Islet precursor cell (in vitro differentiated cells): ENCODE measurements at regions not wholly inside any gene's neighbourhood (a gene's known extent, or its start where the extent isn't known, plus 50 kb on each side); places are given as distances from the start of the nearest gene placed in this dataset.
"Not testable (repeated sequence)": the region's sequence is repeated elsewhere in the genome, so short reads cannot be mapped to it uniquely, and the experiment has no call there.

Experiments
- DNase-seq: peaks from one replicate; pipeline ENCODE4 v3.0.0-alpha.2; 2018

DNA sequence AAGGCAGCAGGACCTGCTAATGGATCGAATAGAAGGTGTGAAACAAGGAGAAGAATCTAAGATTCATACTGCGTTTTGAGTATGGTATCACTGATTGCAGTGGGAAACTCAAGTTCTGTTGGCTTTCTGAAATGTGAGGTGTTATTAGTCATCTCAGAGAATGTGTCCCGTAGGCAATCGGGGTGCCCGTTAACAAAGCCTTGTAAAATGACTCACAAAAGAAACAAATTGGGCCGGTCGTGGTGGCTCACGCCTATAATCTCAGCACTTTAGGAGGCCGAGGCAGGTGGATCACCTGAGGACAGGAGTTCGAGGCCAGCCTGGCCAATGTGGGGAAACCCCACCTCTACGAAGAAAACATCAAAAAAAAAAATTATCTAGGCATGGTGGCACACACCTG is 118.2 kb upstream of the C7orf33 start:
- DNase-seq, result no peak

DNA sequence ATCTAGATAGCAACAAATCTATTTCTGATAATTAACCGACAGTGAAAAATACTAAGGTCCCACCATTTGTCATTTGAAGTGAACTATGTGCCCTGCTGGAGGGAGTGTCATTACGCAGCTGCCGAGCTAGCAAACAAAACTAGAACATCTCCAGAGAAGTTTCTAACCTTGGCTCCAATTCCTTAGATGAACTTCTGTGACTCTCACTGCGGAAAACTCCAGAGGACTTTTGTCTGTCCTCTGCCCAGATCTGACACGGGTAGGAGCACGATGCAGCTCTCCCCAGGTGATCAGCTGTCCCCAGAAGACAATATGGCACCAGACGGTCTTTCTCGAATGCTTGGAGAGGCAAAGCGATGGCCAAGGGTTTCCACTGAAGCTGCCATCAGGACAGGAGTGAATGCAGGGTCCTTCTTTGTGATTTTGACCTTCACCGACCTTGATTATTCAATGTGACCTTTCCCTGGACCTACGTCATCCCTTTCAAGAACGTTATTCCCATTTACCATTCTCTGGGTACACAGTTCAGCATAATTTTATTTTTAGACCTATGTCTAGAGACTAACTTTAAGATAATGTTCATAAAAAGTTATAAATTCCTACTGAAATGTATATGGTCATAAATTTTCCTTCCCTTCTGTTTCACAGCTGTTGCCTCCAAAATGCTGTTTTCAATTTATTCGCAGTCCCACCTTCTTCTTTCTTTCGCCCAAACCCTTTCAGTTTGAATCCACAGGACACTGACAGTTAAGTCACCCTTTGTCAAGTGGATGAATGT is 116.7 kb upstream of the C7orf33 start:
- no peak for DNase-seq

DNA sequence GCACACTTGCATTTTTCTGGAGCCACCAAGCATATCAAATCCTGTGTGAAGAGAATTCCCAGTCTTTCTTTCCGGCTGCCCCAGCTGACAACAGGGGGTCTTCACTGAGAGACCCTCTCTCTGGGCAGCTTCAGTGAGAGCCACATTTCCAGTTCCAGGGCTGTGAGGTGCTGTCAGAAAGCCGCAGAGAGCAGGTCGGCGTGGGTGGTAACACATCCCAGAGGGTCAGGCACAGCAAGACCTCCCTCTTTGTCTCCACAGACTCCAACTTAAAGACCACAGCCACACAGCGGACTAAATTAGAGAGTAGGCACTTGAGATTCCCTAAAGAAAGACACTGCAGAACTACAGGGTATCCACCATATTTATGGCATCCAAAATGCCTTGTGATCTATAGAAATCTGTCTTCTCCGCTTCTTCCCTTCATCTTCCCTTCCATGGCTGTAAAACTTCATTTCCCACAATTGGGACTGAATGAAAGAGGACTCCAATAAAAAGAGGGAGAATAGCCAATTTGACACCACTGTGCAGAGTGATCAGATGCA is 116.0 kb upstream of the C7orf33 start:
- no peak for DNase-seq

DNA sequence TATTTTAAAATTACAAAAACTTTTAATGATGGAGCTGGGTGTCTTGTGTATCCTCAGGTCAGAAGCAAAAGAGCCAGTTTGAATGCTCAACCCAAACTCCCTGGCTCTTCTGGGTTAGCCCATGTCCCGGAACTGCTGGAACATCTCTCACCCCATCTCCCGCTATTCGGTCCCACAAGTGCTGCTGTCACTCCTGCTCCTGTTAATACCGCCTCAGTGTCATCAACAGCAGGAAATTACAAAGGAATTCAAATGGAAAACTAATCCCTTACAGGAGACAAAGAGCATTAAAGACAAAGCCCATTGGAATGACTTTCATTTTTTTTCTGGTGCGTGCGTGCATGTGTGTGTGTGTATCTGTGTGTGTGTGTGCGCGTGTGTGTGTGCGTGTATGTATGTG is 112.0 kb upstream of the C7orf33 start:
- no peak for DNase-seq

DNA sequence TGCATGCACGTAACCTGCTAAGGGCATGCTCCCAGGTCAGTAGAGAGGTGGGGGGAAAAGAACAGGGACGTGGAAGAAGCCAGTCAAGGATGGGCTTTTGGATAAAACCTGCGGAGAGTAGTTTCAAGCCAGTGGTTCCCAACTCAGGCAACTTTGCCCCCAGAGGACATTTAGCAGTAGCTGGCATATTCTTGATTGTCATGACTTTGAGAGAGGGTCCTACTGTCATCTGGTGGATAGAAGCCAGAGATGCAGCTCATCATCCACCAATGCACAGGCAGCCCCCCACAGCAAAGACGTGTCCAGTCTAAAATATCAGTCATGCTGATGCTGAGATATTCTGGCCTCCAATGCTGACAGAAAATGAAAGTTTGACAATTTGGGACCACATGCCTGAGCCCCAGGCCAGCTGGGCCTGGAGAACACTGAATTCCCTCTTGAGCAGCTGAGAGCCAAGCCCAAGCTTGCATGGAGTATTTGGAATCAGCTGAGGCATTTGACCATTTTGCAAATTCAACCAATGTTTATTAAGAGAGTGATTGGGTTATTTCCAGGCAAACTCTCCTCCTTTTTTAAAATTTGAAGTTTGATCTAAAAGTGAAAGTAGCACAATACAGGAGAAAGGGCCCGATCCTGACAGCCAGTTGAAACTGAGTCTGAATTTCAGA is 110.0 kb upstream of the C7orf33 start:
- DNase-seq, result no peak

DNA sequence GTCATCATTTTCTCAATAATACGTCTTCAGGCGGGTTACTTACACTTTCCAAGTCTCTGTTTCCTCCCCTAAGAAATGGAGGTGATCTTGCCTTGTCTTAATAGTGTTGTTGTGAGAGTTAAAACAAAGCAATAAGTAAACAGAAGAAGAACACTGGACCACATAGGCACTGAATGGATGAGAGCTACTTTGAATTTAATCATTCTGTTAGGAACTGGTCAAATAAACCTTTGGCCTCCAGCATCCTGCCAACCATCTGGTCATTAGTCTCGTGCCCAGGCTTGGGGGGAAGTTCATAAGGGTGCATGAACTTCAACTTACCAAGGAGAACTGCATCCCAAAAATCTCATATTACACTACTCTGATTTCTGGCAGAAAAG is 109.4 kb upstream of the C7orf33 start:
- DNase-seq, result no peak

DNA sequence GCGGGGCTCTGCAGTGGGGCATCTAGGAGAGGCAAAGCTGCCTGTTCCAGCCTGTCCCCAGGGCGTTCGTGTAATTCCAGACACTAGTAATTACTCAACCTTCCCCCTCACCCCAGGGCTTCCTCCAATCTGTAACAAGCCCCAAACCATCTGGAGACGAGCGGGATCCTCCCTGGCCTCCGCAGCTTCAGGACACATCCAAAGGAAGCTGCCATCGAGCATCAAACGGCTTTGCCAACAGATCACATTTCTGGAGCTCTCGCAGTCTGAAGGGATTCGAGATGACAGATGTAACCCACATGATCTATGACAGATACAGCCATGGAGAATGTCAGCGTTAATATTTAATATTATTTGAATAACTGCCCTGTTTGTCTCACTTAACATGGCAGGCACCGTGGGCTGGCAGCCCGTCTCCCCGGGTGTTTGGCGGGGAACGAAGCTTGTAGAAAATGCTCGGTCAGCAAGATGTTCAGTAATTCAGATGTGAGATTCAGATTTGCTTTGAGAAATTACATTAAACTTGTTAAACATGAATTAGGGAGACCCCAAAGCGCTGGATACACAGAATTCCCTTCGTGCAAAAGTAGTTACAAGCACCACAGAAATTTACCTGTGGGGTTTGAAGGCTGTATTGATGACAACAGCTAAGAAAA is 108.5 kb upstream of the C7orf33 start:
- peak; percentile 87 for DNase-seq

DNA sequence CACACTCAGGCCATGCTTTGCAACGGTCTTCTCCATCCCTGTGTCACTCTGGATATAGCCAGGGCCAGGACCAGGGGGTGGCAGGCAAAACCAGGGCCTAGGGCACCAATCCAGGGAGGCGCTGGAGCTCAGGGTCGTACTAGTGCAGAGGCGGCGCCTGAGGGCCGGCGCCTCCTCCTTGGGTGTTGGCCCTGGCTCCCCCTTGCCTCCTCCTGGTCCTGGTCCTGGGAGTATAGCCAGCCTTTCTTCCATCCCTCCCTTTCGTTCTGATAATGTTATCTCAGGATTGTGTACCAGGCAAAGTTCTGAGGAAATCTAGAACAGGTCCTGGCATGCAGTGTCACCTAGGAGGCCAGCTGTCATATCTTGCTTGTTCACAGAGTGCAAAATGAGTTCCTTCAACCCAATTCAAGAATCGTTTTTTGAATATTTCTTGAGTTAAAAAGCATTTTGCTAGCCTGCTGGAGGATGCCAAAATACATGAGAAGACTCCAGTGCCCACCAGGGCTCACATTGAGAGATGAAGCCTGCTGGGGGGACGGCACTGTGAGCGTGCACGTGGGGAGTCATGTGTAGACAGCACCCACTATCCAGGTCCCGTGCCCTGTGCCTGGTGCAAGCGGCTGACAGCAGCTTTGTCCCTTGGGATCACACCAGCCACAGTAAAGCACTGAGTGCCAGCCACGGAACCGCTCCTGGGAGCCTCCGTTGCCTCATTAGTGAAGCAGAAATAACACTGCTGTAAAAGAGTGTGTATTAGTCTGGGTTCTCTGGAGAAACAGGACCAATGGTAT is 106.9 kb upstream of the C7orf33 start:
- DNase-seq, result no peak

DNA sequence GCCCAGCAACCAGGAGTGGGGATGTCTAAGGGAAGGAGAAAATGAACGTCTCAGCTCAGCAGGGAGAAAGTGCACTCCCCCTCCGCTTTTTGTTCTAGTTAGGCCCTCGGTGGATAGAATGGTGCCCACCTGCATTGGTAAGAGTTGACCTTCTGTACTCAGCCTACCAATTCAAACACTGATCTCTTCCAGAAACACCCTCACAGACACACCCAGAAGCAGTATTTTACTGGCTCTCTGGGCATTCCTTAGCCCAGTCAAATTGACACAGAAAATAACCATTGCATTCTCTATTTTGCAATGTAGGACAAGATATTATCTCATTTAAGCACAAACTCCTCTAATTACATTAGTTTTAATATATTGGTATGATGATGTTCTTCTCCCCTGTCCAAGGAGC is 106.1 kb upstream of the C7orf33 start:
- DNase-seq, result no peak

DNA sequence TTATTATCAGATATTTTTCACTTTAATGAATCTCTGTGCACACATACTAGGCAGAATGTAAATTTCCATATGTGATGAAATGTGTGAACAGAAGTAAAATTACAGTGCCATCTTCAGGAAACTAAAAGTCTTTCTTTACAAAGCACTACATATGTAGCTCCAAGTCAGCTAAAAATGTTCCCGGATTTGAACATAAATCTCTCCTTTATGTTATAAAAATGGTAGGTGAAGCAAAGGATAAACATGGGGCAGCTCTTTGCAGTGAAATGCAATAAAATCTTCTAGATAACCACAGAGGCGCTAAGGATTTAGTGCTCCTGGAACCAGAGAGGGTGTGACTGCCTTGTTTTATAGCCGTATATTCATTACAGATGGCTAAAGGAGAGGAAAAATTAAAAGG is 104.9 kb upstream of the C7orf33 start:
- no peak for DNase-seq

DNA sequence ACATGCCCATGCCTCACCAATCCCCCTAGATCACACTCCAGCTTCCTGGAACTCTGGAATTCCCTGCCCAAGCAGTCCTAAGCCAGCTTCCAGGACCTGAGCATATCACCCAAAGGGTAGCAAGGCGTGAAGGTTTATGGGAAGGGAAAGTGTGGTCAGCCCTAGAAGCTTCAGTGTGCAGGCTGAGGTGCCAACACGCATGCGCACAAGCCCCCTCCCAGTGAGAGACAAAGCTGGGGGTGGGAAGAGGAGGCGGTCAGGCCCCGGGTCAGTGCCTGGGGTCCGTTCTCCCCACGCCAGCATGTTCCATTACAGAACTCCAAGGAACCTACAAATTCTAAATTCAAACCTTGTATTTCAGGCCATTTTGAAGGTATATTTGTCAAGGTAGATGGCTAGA is 103.6 kb upstream of the C7orf33 start:
- peak; percentile 41 for DNase-seq

DNA sequence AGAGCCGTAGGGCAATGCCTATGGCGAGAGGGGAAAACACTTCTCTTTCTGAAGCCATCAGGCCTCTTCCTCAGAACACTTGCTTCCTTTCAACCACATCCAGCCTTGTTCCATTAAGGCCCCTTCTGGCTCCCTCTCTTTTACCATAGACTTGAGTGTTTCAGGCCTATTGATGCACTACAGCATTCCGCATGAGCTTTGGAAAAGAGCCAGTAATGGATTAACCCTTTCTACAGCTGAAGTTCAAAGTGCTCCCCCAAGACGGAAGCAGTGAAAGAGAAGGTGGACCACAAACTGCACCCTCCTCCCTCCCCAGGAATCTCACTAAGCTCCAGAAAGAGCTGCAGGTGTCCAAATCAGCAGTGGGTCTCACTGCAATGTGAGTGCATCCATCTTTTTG is 102.7 kb upstream of the C7orf33 start:
- peak; percentile 23 for DNase-seq

DNA sequence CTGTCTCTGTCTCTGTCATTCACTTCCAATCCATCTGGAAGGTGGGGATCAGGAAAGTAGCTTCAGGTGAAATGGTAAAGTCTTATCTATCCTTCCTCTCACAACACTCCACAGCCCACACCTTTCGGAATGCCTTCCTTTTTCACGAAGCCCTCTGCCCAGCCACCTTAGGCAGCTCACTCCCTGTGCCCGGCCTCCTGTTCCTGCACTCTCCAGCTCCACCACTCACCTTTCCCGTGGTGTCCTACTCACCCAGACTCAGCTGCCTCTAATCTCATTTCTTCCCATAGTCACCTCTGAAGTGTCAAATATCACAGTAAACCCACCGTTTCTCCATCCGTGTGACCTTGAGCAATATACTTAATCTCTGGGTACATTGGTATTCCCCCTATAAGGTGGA is 100.9 kb upstream of the C7orf33 start:
- DNase-seq, result peak; percentile 37

DNA sequence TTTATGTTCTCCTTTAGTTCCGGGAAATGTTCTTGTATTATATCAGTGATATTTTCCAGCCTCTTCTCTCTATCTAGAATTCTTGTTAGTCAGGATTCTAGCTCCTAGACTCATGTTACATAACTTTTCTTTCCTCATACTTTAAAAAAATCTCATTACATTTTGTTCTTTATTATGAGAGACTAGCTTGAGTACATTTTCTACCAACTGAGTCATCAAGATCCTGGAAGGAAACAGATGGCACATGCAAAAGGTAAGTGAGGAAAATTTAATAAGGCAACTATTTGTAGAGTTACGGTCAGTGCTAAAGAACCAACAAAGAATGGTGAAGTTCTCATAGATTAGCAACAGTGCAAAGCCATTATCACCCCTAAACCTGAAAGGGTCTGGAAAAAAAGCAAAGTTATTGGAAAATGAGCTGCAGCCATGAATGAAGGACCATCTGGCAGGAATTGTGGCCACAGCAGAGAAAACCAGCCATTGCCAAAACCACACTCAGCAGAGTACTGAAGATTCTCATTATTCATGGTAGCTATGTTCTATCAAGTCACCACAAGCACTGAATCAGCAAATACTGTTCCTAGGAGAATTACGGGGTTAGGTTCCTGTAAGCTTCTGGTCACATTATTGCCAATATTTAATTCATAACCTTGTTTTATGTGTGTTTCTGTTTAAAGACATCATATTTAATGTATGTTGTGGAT is 98.3 kb upstream of the C7orf33 start:
- DNase-seq, result no peak

DNA sequence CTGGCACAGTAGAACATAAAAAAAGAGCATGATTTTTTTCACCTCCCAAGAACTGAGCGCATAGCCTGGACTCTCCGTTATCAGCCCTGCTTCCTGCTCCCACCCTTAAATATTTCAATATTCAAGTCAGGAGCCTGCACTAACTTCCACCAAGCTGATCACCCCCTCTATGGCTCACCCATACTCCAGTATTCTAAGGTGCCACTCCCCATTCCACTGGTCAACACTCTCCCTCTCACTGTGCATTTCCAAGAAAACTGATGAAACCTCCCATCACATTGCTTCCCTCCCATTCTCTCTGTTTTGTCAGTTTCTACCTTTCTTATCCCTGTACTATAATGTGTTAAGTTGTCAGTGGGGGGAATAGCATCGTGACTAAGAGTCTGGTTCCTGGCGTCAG is 95.0 kb upstream of the C7orf33 start:
- DNase-seq, result no peak

DNA sequence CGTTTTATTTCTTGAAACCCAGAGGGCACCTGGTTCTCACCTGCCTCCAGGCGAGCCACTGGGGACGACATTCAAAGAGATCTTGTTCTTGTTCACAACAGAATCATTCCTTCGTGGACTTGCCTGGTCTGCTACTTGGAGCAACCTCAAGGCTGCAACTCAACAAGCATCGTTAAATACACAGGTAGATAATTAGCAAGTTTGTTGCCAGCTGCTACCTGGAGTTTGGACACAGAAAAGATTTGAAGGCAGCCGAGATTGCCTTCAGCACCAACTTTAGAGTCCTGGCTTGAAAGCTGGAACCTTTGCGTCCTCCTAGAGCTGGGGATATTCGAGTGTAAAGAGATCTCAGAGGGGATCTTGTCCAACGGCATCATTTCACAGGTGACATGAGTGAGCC is 89.6 kb upstream of the C7orf33 start:
- no peak for DNase-seq

DNA sequence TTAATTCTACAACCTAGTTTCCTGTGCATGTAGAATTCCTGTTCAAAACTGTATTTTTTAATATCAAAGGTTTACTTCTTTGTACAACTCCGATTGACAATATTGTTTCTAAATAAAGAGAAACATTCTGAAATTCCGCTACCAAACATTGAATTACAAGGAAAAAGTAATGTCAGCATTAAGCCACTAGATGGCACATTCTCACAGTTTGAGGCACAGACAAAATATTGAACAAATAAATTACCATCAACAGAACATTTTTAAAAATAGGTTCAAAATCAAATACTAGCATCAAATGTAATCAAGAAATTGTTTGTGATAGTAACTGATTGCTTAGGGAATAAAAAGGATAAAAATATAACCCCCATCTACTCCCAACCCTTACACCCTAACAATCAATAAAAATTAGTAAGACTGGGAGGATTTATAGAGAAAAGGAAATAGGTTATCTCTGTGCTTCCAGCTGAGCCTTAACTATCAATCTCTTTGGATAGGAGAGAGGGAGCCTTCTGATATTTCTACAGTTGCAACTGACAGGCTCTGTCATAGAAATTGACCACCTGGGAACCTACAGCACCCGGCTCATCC is 86.6 kb upstream of the C7orf33 start:
- DNase-seq, result no peak

DNA sequence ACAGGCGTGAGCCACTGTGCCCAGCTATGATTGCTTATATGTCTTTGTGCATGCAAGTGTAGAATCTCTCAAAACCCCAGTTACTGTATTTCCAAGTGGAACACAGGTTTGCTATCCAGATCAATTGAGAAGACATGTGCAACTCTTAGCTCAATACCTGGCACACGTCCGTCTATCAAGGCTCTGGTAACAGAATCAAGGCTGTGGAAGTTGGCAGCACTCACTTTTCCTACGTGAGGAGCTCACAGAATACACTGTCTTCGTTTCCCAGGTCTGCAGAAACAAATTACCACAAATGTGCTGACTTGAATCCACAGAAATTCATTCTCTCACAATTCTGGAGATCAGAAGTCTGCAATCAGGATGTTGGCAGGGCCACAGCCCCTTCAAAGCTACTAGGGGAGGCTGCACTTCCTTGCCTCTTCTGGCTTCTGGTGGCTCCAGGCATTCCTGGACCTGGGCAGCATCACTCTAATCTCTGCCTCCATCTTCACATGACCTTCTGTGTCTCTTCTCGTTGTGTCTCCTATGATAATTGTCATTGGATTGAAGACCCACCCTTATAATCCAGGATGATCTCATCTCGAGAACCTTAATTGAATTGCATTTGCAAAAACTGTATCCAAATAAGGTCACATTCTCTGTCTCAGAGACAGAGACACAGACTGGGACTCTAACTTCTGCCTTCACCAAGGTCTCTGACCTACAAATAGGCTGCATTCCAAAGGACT is 84.8 kb upstream of the C7orf33 start:
- DNase-seq, result no peak

DNA sequence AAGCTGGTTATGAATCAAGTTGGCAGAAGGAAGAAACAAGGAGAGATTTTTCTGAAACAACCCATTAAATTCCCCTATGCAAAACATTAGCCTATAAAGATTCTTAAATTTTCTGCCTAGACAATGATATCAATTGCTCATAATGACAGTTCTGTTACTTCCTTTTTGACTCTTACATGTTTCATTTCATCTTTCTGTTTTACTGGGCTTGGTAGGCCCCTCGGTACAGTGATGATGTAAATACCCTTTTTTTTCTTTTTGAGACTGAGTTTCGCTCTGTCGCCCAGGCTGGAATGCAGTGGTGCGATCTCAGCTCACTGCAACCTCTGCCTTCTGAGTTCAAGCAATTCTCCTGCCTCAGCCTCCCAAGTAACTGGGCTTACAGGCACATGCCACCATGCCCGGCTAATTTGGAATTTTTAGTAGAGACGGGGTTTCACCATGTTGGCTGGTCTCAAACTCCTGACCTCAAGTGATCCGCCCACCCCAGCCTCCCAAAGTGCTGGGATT is 83.4 kb upstream of the C7orf33 start:
- not testable (repeated sequence) for DNase-seq

DNA sequence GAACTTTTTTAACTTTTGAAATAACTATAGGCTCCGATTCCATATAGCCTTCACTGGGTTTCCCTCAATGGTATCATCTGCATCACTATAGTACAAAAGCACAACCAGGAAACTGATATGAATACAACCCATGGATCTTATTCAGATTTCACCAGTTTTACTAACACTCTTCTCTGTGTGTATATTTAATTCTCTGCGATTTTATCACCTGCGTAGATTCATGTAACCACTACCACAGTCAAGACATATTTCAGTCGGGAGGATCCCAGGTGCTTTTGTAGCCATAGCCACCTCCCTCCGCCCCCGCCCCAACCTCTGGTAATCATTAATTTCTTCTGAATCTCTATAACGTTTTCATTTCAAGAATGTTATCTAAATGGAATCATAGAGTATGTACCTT is 82.8 kb upstream of the C7orf33 start:
- no peak for DNase-seq

DNA sequence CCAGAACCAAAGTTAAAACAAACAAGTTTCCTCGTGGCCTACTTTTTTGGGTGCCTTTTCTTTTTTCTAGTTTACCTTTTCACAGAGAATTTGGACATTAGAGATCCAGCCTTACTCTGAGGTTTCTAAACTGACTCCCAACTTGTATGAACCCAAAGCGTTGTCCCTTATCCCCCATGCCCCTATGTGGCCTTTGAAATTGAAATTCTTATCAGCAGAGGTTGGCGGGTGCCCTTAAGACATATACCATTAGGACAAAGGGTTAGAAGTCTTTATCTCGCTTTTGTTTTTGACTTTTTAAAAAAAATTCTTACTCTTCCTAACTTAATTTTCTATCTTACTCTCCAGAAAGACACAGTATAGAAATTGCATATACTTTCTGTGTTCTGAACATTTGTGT is 76.3 kb upstream of the C7orf33 start:
- no peak for DNase-seq
